Naive thymus-derived CD8-positive, alpha-beta T cell (primary cell): ENCODE measurements at regions not wholly inside any gene's neighbourhood (a gene's known extent, or its start where the extent isn't known, plus 50 kb on each side); places are given as distances from the start of the nearest gene placed in this dataset.
"Not testable (repeated sequence)": the region's sequence is repeated elsewhere in the genome, so short reads cannot be mapped to it uniquely, and the experiment has no call there.

Source experiments
- ATAC-seq, 2 donors: fragments of 150-1000 bp; cut with Tn5 transposase in 1 of 2; sonication (Bioruptor Pico), chemical (Tn5 transposase) in 1 of 2; 1 replicate in 1 of 2; 2 replicates in 1 of 2; pipeline ENCODE4 v1.10.0; 2021; ENCODE audit warnings: mild to moderate bottlenecking in 2 of 2, moderate library complexity in 2 of 2
- POLR2A ChIA-PET: fragments of 350-600 bp; sonication (Branson Sonifier 250); formaldehyde crosslinking; loops from one replicate; lab custom pipeline; 2021; ENCODE audit warnings: antibody characterized with exemption; lab: Charles Lee
- DNase-seq, 10 donors: peaks; one replicate each; pipeline versions ENCODE4 v3.0.0 to v3.0.0-alpha.2; 2020 to 2022
- H3K27ac Mint-ChIP-seq, 10 donors: one replicate each; pipeline ENCODE4 v1.8.0; 2020 to 2022; ENCODE audit warnings: mild to moderate bottlenecking in 10 of 10, mixed read lengths in 10 of 10, moderate library complexity in 4 of 10, inconsistent platforms in 1 of 10
- H3K27me3 Mint-ChIP-seq, 5 donors: one replicate each; pipeline ENCODE4 v1.8.0; 2021 to 2022; ENCODE audit warnings: mixed read lengths in 5 of 5
- H3K36me3 Mint-ChIP-seq, 3 donors: one replicate each; pipeline ENCODE4 v1.8.0; 2020 to 2022; ENCODE audit warnings: mixed read lengths in 3 of 3, mild to moderate bottlenecking in 2 of 3, inconsistent platforms in 1 of 3
- H3K4me1 Mint-ChIP-seq, 4 donors: one replicate each; pipeline ENCODE4 v1.8.0; 2021 to 2022; ENCODE audit warnings: mixed read lengths in 4 of 4
- H3K4me3 Mint-ChIP-seq, 10 donors: one replicate each; pipeline ENCODE4 v1.8.0; 2020 to 2022; ENCODE audit warnings: mild to moderate bottlenecking in 10 of 10, mixed read lengths in 10 of 10, moderate library complexity in 6 of 10, inconsistent platforms in 1 of 10
- H3K9me3 Mint-ChIP-seq, 9 donors: one replicate each; pipeline ENCODE4 v1.8.0; 2020 to 2022; ENCODE audit warnings: mixed read lengths in 9 of 9, mild to moderate bottlenecking in 3 of 9, inconsistent platforms in 1 of 9, moderate library complexity in 1 of 9

GRCh38 chr2:230619491-230619890, 93.2 kb upstream of the CAB39 start:
- Mint-ChIP-seq H3K27me3 (no peaks in the 10 kb centered on the region), H3K4me1 (peaks cover 0 to 15% (median 7%) of the 10 kb centered on the region in 4 donors), H3K9me3 (peaks cover 0 to 9% (median 0%) of the 10 kb centered on the region in 9 donors), H3K36me3 (peaks cover 0 to 7% (median 2%) of the 10 kb centered on the region in 3 donors), H3K4me3 (no peak overlapping the region), H3K27ac (no peak overlapping the region)
- ATAC-seq (no peak), DNase-seq (no peak)
- POLR2A ChIA-PET: no interaction called here

DNA sequence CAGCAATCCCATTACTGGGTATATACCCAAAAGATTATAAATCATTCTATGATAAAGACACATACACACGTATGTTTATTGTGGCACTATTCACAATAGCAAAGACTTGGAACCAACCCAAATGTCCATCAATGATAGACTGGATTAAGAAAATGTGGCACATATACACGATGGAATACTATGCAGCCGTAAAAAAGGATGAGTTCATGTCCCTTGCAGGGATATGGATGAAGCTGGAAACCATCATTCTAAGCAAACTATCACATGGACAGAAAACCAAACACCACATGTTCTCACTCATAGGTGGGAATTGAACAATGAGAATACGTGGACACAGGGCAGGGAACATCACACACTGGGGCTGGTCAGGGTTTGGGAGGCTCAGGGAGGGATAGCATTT, 87.4 kb upstream of the CAB39 start:
- H3K36me3 Mint-ChIP-seq, H3K27me3 Mint-ChIP-seq, POLR2A ChIA-PET, DNase-seq, ATAC-seq, H3K9me3 Mint-ChIP-seq, H3K4me3 Mint-ChIP-seq: not testable (repeated sequence)
- Mint-ChIP-seq H3K4me1 (peaks cover 8 to 17% (median 12%) of the 10 kb centered on the region in 4 donors), H3K27ac (peak overlapping the region in 2 of 10 donors; percentile 2 to 31)

DNA sequence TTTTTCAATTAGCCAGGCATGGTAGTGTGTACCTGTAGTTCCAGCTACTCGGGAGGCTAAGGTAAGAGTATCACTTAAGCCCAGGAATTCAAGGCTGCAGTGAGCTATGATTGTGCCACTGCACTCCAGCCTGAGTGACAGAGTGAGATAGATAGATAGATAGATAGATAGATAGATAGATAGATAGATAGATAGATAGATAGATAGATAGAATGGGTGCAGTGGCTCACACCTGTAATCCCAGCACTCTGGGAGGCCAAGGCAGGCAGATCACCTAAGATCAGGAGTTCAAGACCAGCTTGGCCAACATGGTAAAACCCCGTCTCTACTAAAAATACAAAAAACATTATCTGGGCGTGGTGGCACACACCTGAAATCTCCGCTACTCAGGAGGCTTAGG, 85.6 kb upstream of the CAB39 start:
- H3K27me3 Mint-ChIP-seq, POLR2A ChIA-PET, DNase-seq, ATAC-seq, H3K36me3 Mint-ChIP-seq, H3K9me3 Mint-ChIP-seq, H3K27ac Mint-ChIP-seq, H3K4me3 Mint-ChIP-seq: not testable (repeated sequence)
- peaks cover 8 to 16% (median 12%) of the 10 kb centered on the region in 4 donors for H3K4me1 Mint-ChIP-seq

- Mint-ChIP-seq H3K36me3 (no peaks in the 10 kb centered on the region), H3K9me3 (no peaks in the 10 kb centered on the region), H3K27ac (peak overlapping the region in 6 of 10 donors; percentile 26 to 86 (median 54)), H3K4me3 (peak overlapping the region in 1 of 10 donors; percentile 35), H3K27me3 (no peaks in the 10 kb centered on the region), H3K4me1 (peaks cover 8 to 16% (median 12%) of the 10 kb centered on the region in 4 donors)
- peak in 1 of 10 donors; percentile 15 for DNase-seq
- ATAC-seq: peak in 1 of 2 donors; percentile 61
- POLR2A ChIA-PET: interaction anchor here (0.6 kb wide), 3 partner anchors 38 to 1418 kb away, joined by 3 to 4 read pairs (median 3); no protein-coding TSS in a partner anchor
Measured at GRCh38 chr2:230627806-230628724, 84.6 kb upstream of the CAB39 start.

- POLR2A ChIA-PET: no interaction called here
Measured at GRCh38 chr2:230631470-230631869, 81.2 kb upstream of the CAB39 start.

GRCh38 chr2:230634146-230634545, 78.5 kb upstream of the CAB39 start:
- no peak for ATAC-seq
- Mint-ChIP-seq H3K27me3 (no peaks in the 10 kb centered on the region), H3K9me3 (no peaks in the 10 kb centered on the region), H3K27ac (no peak overlapping the region), H3K4me3 (no peak overlapping the region), H3K36me3 (no peaks in the 10 kb centered on the region), H3K4me1 (peaks cover 0 to 6% (median 3%) of the 10 kb centered on the region in 4 donors)
- DNase-seq: no peak
- POLR2A ChIA-PET: interaction anchor here (0.7 kb wide), 1 partner anchor 60 kb away, joined by 5 read pairs; no protein-coding TSS in a partner anchor

More at GRCh38 chr2:230631470-230631869, 81.2 kb upstream of the CAB39 start:
- Mint-ChIP-seq H3K4me3 (no peak overlapping the region), H3K27me3 (no peaks in the 10 kb centered on the region), H3K36me3 (no peaks in the 10 kb centered on the region), H3K9me3 (no peaks in the 10 kb centered on the region), H3K4me1 (peaks cover 8 to 19% (median 13%) of the 10 kb centered on the region in 4 donors), H3K27ac (no peak overlapping the region)
- DNase-seq (no peak), ATAC-seq (no peak)

- POLR2A ChIA-PET: interaction anchor here (0.7 kb wide), 1 partner anchor 59 kb away, joined by 5 read pairs; no protein-coding TSS in a partner anchor
- H3K9me3 Mint-ChIP-seq: not testable (repeated sequence)
Measured at GRCh38 chr2:230634721-230635313, 77.8 kb upstream of the CAB39 start.

GRCh38 chr2:230636684-230637271, 75.9 kb upstream of the CAB39 start:
- POLR2A ChIA-PET: interaction anchor here (0.6 kb wide), 1 partner anchor 25 kb away, joined by 4 read pairs; no protein-coding TSS in a partner anchor
- no peak overlapping the region for H3K4me3 Mint-ChIP-seq
- peak overlapping the region in 2 of 10 donors; percentile 6 to 21 for H3K27ac Mint-ChIP-seq
- H3K27me3 Mint-ChIP-seq: no peaks in the 10 kb centered on the region
- H3K36me3 Mint-ChIP-seq: no peaks in the 10 kb centered on the region
- no peak for ATAC-seq
- H3K4me1 Mint-ChIP-seq: peaks cover 0 to 10% (median 5%) of the 10 kb centered on the region in 4 donors
- no peaks in the 10 kb centered on the region for H3K9me3 Mint-ChIP-seq
- no peak for DNase-seq

More at GRCh38 chr2:230634721-230635313, 77.8 kb upstream of the CAB39 start:
- ATAC-seq, H3K36me3 Mint-ChIP-seq, H3K27me3 Mint-ChIP-seq, H3K4me3 Mint-ChIP-seq, DNase-seq, H3K4me1 Mint-ChIP-seq: not testable (repeated sequence)
- peak overlapping the region in 1 of 10 donors; percentile 56 for H3K27ac Mint-ChIP-seq

DNA sequence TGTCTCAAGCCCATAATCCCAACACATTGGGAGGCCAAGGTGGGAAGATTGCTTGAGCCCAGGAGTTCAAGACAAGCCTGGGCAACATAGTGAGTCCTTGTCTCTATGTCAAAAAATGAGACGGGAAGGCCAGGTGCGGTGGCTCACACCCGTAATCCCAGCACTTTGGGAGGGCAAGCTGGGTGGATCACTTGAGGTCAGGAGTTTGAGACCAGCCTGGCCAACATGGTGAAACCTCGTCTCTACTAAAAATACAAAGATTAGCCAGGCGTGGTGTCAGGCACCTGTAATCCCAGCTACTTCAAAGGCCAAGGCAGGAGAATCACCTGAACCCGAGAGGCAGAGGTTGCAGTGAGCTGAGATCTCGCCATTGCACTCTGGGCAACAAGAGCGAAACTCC, 75.2 kb upstream of the CAB39 start:
- H3K9me3 Mint-ChIP-seq, DNase-seq, POLR2A ChIA-PET, H3K4me3 Mint-ChIP-seq, H3K27me3 Mint-ChIP-seq, H3K36me3 Mint-ChIP-seq, ATAC-seq: not testable (repeated sequence)
- peaks cover 0 to 17% (median 8%) of the 10 kb centered on the region in 4 donors for H3K4me1 Mint-ChIP-seq
- H3K27ac Mint-ChIP-seq: peak overlapping the region in 3 of 10 donors; percentile 6 to 49 (median 22)

- POLR2A ChIA-PET: no interaction called here
- no peak overlapping the region for H3K4me3 Mint-ChIP-seq
- no peaks in the 10 kb centered on the region for H3K27me3 Mint-ChIP-seq
- no peaks in the 10 kb centered on the region for H3K9me3 Mint-ChIP-seq
- ATAC-seq: no peak
- no peaks in the 10 kb centered on the region for H3K36me3 Mint-ChIP-seq
- DNase-seq: no peak
- H3K4me1 Mint-ChIP-seq: peaks cover 8 to 37% (median 26%) of the 10 kb centered on the region in 4 donors
- H3K27ac Mint-ChIP-seq: no peak overlapping the region
Measured at GRCh38 chr2:230640540-230641011, 72.1 kb upstream of the CAB39 start.

GRCh38 chr2:230642966-230643365, 69.7 kb upstream of the CAB39 start:
- POLR2A ChIA-PET: interaction anchor here (0.9 to 5.0 kb wide), 3 partner anchors 13 to 18 kb away, joined by 3 to 51 read pairs (median 11); no protein-coding TSS in a partner anchor
- ATAC-seq (no peak), DNase-seq (no peak)
- peak overlapping the region in 6 of 10 donors; percentile 18 to 41 (median 30) for H3K4me3 Mint-ChIP-seq
- no peaks in the 10 kb centered on the region for H3K9me3 Mint-ChIP-seq
- peak overlapping the region; percentile 69 to 98 (median 87) for H3K27ac Mint-ChIP-seq
- H3K27me3 Mint-ChIP-seq: no peaks in the 10 kb centered on the region
- H3K4me1 Mint-ChIP-seq: peaks cover 8 to 31% (median 24%) of the 10 kb centered on the region in 4 donors
- no peaks in the 10 kb centered on the region for H3K36me3 Mint-ChIP-seq
